ENCODE measurements at regions not wholly inside any gene's neighbourhood (a gene's known extent, or its start where the extent isn't known, plus 50 kb on each side); places are given as distances from the start of the nearest gene placed in this dataset.
A peak's percentile ranks its signal among the peaks of the same experiment; 100 is the strongest.

DNA sequence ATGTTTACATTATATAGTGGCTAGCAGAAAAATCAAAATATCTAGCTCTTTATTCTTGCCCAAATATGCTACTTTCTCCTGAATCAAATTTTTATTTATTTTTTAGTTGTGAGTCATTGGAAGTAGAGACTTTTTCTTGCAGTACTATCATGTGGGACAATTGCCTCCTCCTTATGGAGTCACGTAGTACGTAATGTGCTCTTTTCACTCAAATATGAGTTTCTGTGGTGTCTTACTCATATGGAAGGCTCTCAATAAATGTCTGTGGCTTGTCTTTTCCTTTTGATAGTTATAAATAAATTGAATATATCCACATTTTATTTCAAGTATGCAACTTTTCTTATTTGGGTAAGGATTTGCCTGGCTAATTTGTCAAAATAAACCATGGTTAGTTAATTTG lies 1411.0 kb upstream of the SLC10A2 start:
- in situ Hi-C loops (cut with HindIII; ENCODE audit: low sequenced_read_pairs), result no loop called here
- peak; percentile 78 for DNase-seq (ENCODE audit: low read depth, low spot score)
- TF ChIP-seq, protein P1, sequence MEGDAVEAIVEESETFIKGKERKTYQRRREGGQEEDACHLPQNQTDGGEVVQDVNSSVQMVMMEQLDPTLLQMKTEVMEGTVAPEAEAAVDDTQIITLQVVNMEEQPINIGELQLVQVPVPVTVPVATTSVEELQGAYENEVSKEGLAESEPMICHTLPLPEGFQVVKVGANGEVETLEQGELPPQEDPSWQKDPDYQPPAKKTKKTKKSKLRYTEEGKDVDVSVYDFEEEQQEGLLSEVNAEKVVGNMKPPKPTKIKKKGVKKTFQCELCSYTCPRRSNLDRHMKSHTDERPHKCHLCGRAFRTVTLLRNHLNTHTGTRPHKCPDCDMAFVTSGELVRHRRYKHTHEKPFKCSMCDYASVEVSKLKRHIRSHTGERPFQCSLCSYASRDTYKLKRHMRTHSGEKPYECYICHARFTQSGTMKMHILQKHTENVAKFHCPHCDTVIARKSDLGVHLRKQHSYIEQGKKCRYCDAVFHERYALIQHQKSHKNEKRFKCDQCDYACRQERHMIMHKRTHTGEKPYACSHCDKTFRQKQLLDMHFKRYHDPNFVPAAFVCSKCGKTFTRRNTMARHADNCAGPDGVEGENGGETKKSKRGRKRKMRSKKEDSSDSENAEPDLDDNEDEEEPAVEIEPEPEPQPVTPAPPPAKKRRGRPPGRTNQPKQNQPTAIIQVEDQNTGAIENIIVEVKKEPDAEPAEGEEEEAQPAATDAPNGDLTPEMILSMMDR (IDR thresholded peaks at IDR 0.05; ENCODE audit: low read depth, low read length), result no peak
- no peak overlapping the region for H3K4me3 ChIP-seq (ENCODE audit: low read depth, low read length)

DNA sequence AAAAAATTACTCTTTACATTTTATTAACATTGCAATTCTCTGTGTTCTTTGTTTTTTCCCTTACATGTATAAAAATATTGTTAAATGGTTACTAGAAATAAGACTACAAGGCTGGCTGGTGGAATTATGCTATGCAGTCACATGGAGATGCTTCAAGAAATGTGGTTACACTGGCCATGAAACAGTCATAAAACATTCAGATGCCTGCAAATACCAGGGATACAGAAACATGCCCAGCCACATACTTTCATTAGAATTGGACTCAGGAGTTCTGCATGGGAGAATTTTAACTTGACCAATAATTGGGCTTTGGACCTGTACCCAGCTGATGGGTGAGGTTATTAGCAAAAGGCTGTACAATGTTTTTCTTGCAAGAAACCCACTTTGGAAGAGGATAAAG lies 1407.7 kb upstream of the SLC10A2 start:
- peak; percentile 20 for DNase-seq (ENCODE audit: low read depth, low spot score)
- TF ChIP-seq, protein P1 (IDR thresholded peaks at IDR 0.05; ENCODE audit: low read depth, low read length), result no peak
- in situ Hi-C loops (cut with HindIII; ENCODE audit: low sequenced_read_pairs), result no loop called here
- H3K4me3 ChIP-seq (ENCODE audit: low read depth, low read length), result no peak overlapping the region

DNA sequence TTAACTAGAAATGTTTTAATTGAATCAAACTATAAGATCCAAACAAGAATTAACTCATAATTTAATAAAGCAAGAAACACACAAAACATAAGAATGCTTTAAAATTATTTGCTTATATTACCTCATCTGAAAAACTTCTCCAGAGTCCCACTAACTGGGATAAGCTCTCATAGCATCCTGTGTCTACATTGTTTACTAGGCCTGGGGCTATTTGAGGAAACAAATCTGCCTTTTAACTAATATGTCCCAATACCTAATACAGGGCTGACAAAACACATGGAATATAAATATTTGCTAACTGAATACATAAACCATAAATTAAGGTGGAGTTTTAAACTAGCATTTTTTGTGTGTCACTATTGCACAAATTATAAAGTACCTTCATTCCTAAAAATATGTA lies 1399.8 kb upstream of the SLC10A2 start:
- TF ChIP-seq, protein P1 (IDR thresholded peaks at IDR 0.05; ENCODE audit: low read depth, low read length), result no peak
- no peak for DNase-seq (ENCODE audit: low read depth, low spot score)
- H3K4me3 ChIP-seq (ENCODE audit: low read depth, low read length), result no peak overlapping the region
- in situ Hi-C loops (cut with HindIII; ENCODE audit: low sequenced_read_pairs), result no loop called here

DNA sequence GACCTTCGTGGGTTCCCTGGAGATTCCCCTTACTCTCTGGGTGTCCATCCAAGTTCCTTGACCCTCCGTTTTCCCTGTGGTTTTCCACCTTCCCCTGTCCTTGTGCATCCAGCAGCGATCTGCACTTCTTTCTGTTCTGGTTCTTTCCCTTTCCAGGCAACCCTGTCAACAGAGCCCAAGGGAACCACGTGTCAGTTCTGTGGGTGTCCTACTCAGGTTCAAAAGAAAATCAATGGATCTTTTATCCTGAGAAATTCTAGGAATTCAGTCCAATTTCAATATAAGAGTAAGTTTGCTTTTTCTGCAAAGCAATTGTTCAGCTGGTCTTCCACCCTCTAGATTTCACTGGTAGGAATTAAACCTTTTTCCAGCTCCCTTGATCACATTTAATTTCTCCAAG lies 1394.8 kb upstream of the SLC10A2 start:
- TF ChIP-seq, protein P1 (IDR thresholded peaks at IDR 0.05; ENCODE audit: low read depth, low read length), result no peak
- in situ Hi-C loops (cut with HindIII; ENCODE audit: low sequenced_read_pairs), result no loop called here
- no peak for DNase-seq (ENCODE audit: low read depth, low spot score)
- no peak overlapping the region for H3K4me3 ChIP-seq (ENCODE audit: low read depth, low read length)

DNA sequence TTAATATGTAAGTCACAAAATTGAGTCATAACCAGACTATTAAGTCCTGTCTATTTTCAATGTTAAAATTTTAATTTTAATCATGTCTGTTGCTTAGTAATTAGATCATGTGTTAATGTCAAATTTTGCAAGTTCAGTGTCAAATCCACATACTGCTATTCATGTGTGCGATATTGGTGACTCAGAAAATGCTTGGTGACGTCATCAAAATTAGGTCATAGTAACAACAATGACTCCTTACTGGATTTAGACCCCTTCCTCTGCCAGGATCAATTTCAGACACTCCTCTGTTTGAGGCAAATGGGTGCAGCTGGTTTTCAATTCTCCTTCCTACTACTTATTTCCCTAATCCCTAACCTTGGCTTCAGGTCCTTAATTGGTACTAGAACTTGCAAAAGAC lies 1394.3 kb upstream of the SLC10A2 start:
- TF ChIP-seq, protein P1 (IDR thresholded peaks at IDR 0.05; ENCODE audit: low read depth, low read length), result no peak
- H3K4me3 ChIP-seq (ENCODE audit: low read depth, low read length), result no peak overlapping the region
- peak; percentile 34 for DNase-seq (ENCODE audit: low read depth, low spot score)
- in situ Hi-C loops (cut with HindIII; ENCODE audit: low sequenced_read_pairs), result no loop called here

DNA sequence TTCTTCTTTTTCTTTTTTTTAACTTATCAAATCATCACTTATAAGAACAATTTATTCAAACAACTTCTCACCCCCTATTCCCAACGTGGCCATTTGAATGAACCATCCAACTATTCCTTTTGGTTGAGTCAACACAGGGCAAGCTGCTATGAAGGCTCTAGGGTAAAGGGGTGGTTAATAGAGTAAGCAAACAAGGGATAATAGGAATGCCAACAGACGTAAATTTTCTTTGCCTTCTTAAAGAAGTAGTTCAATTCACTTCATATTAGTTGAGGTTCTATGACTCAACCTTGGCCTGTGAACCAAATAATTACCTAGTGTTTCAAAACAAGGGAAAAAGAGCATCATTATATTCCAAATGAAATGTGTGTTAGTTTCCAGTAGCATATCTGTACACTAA lies 1383.8 kb upstream of the SLC10A2 start:
- TF ChIP-seq, protein P1 (IDR thresholded peaks at IDR 0.05; ENCODE audit: low read depth, low read length), result no peak
- H3K4me3 ChIP-seq (ENCODE audit: low read depth, low read length), result no peak overlapping the region
- in situ Hi-C loops (cut with HindIII; ENCODE audit: low sequenced_read_pairs), result no loop called here
- peak; percentile 3 for DNase-seq (ENCODE audit: low read depth, low spot score)

DNA sequence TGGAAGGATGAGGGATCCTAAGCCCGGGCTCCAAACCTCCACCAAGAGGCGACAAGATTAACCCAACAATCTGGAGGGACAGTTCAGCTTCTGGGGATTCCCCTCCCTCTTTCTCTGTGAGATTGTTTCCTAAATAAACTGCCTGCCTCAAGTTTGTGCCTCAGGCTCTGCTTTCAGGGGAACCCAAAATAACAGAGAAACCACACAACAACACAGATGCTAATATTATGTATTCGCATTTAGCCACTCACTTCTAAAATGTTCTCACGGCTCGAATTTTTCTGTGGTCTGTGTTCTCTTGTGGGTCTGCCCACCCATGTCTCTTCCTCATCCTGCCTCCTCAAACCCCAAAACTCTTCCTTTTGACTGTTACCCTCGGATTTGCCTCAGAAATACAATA lies 1381.1 kb upstream of the SLC10A2 start:
- no peak for DNase-seq (ENCODE audit: low read depth, low spot score)
- in situ Hi-C loops (cut with HindIII; ENCODE audit: low sequenced_read_pairs), result no loop called here
- TF ChIP-seq, protein P1 (IDR thresholded peaks at IDR 0.05; ENCODE audit: low read depth, low read length), result no peak
- H3K4me3 ChIP-seq (ENCODE audit: low read depth, low read length), result no peak overlapping the region

All from astrocyte of the spinal cord (primary cell).